Fibroblast of lung (primary cell): ENCODE measurements at regions not wholly inside any gene's neighbourhood (a gene's known extent, or its start where the extent isn't known, plus 50 kb on each side); places are given as distances from the start of the nearest gene placed in this dataset.

Experiments used
- CTCF ChIP-seq, 2 donors: IDR thresholded peaks in 1 of 2; conservative IDR thresholded peaks in 1 of 2; 1 replicate in 1 of 2; 2 replicates in 1 of 2; pipeline ENCODE4 v1.5.1; 2011 to 2012; ENCODE audit warnings: low read length in 2 of 2, control low read depth in 1 of 2, inconsistent platforms in 1 of 2, low read depth in 1 of 2, mild to moderate bottlenecking in 1 of 2
- EZH2 ChIP-seq: IDR thresholded peaks from 2 replicates; pipeline ENCODE4 v1.5.1; 2012; ENCODE audit warnings: low read length, control low read depth, mild to moderate bottlenecking; ENCODE audit errors: missing control alignments

- TF ChIP-seq CTCF (conservative IDR thresholded peaks at IDR 0.05 in 1 of 2, IDR thresholded peaks at IDR 0.05 in 1 of 2; ENCODE audit: low read depth in 1 of 2, low read length in 2 of 2) (no peak), EZH2 (no peak)
Observed at GRCh38 chr5:2658447-2658846, 93.0 kb downstream of the IRX2 start.
